ENCODE measurements at regions not wholly inside any gene's neighbourhood (a gene's known extent, or its start where the extent isn't known, plus 50 kb on each side); places are given as distances from the start of the nearest gene placed in this dataset.
"Not testable (repeated sequence)": the region's sequence is repeated elsewhere in the genome, so short reads cannot be mapped to it uniquely, and the experiment has no call there.

GRCh38 chr7:54947266-54947665 is 71.6 kb upstream of the EGFR start:
- no peaks in the 10 kb centered on the region for H3K4me1 ChIP-seq (ENCODE audit: control insufficient read depth, extremely low read depth, insufficient read depth, low read length)
- no peaks in the 10 kb centered on the region for H3K36me3 ChIP-seq (ENCODE audit: control insufficient read depth, insufficient read depth, low read length)
- no peaks in the 10 kb centered on the region for H4K20me1 ChIP-seq (ENCODE audit: control insufficient read depth, extremely low read depth, insufficient read depth, low read length)
- H3K9ac ChIP-seq (ENCODE audit: insufficient read depth, low read length), result no peak overlapping the region
- H3K4me3 ChIP-seq (replicated peaks in 1 of 4; ENCODE audit: control extremely low read depth in 1 of 4, insufficient read depth in 1 of 4, low read depth in 3 of 4, low read length in 4 of 4), result no peak overlapping the region
- H3K27ac ChIP-seq (ENCODE audit: insufficient read depth, low read length), result no peak overlapping the region
- H3K79me2 ChIP-seq (ENCODE audit: control insufficient read depth, insufficient read depth, low read length), result no peaks in the 10 kb centered on the region
- no peaks in the 10 kb centered on the region for H3K27me3 ChIP-seq (ENCODE audit: control insufficient read depth, insufficient read depth, low read length)
- no peak overlapping the region for H2AFZ ChIP-seq (ENCODE audit: low read length)
- no peaks in the 10 kb centered on the region for H3K9me3 ChIP-seq (ENCODE audit: control insufficient read depth, insufficient read depth, low read depth, low read length)
- no peak for DNase-seq (ENCODE audit: low read depth in 2 of 2)
- no peak overlapping the region for H3K4me2 ChIP-seq (ENCODE audit: extremely low read depth, insufficient read depth, low read length)
- TF ChIP-seq CTCF (conservative IDR thresholded peaks at IDR 0.05 in 1 of 2, IDR thresholded peaks at IDR 0.05 in 1 of 2; ENCODE audit: low read depth in 1 of 2, low read length in 2 of 2), result no peak

- H4K20me1 ChIP-seq (ENCODE audit: control insufficient read depth, extremely low read depth, insufficient read depth, low read length); H3K4me1 ChIP-seq (ENCODE audit: control insufficient read depth, extremely low read depth, insufficient read depth, low read length); H3K9me3 ChIP-seq (ENCODE audit: control insufficient read depth, insufficient read depth, low read depth, low read length); H3K9ac ChIP-seq (ENCODE audit: insufficient read depth, low read length); H3K79me2 ChIP-seq (ENCODE audit: control insufficient read depth, insufficient read depth, low read length); H2AFZ ChIP-seq (ENCODE audit: low read length); H3K4me3 ChIP-seq (replicated peaks in 1 of 4; ENCODE audit: control extremely low read depth in 1 of 4, insufficient read depth in 1 of 4, low read depth in 3 of 4, low read length in 4 of 4); DNase-seq (ENCODE audit: low read depth in 2 of 2); H3K36me3 ChIP-seq (ENCODE audit: control insufficient read depth, insufficient read depth, low read length); H3K4me2 ChIP-seq (ENCODE audit: extremely low read depth, insufficient read depth, low read length); H3K27ac ChIP-seq (ENCODE audit: insufficient read depth, low read length); H3K27me3 ChIP-seq (ENCODE audit: control insufficient read depth, insufficient read depth, low read length): not testable (repeated sequence)
Measured at GRCh38 chr7:54949514-54949913, 69.3 kb upstream of the EGFR start.

- Histone ChIP-seq H3K36me3 (ENCODE audit: control insufficient read depth, insufficient read depth, low read length) (no peaks in the 10 kb centered on the region), H3K9ac (ENCODE audit: insufficient read depth, low read length) (no peak overlapping the region), H2AFZ (ENCODE audit: low read length) (no peak overlapping the region), H3K27ac (ENCODE audit: insufficient read depth, low read length) (no peak overlapping the region), H3K9me3 (ENCODE audit: control insufficient read depth, insufficient read depth, low read depth, low read length) (no peaks in the 10 kb centered on the region), H3K4me2 (ENCODE audit: extremely low read depth, insufficient read depth, low read length) (no peak overlapping the region), H4K20me1 (ENCODE audit: control insufficient read depth, extremely low read depth, insufficient read depth, low read length) (no peaks in the 10 kb centered on the region), H3K4me3 (replicated peaks in 1 of 4; ENCODE audit: control extremely low read depth in 1 of 4, insufficient read depth in 1 of 4, low read depth in 3 of 4, low read length in 4 of 4) (no peak overlapping the region), H3K79me2 (ENCODE audit: control insufficient read depth, insufficient read depth, low read length) (no peaks in the 10 kb centered on the region), H3K27me3 (ENCODE audit: control insufficient read depth, insufficient read depth, low read length) (no peaks in the 10 kb centered on the region), H3K4me1 (ENCODE audit: control insufficient read depth, extremely low read depth, insufficient read depth, low read length) (no peaks in the 10 kb centered on the region)
- peak in 1 of 2 donors; percentile 14 for DNase-seq (ENCODE audit: low read depth in 2 of 2)
- no peak for TF ChIP-seq CTCF (conservative IDR thresholded peaks at IDR 0.05 in 1 of 2, IDR thresholded peaks at IDR 0.05 in 1 of 2; ENCODE audit: low read depth in 1 of 2, low read length in 2 of 2)
- TF ChIP-seq EZH2 (IDR thresholded peaks at IDR 0.05; ENCODE audit: low read length, missing control alignments), result no peak
Measured at GRCh38 chr7:54955296-54955695, 63.5 kb upstream of the EGFR start.

All from fibroblast of lung (primary cell).